Panc1 (cell line): ENCODE measurements at regions not wholly inside any gene's neighbourhood (a gene's known extent, or its start where the extent isn't known, plus 50 kb on each side); places are given as distances from the start of the nearest gene placed in this dataset.

ENCODE experiments used
- POLR2AphosphoS5 ChIP-seq: IDR thresholded peaks from 2 replicates; pipeline ENCODE4 v1.6.1; 2012; ENCODE audit warnings: mild to moderate bottlenecking, low read depth, low read length, moderate library complexity
- SIN3A ChIP-seq: IDR thresholded peaks from 2 replicates; pipeline ENCODE4 v1.6.1; 2012; ENCODE audit warnings: low read depth, mild to moderate bottlenecking, low read length, moderate library complexity, borderline replicate concordance; ENCODE audit not compliant: insufficient read depth
- TF ChIP-seq, protein P1 (sequence below): fragments of 450-650 bp; IDR thresholded peaks from 2 replicates; pipeline ENCODE4 v1.5.1; 2017; ENCODE audit warnings: mild to moderate bottlenecking
- TF ChIP-seq, protein P2 (sequence below), 2 experiments: IDR thresholded peaks; 2 replicates each; pipeline ENCODE4 v1.6.1; 2011 to 2012; ENCODE audit warnings: low read depth in 2 of 2, control low read depth in 1 of 2, low read length in 1 of 2, mild to moderate bottlenecking in 1 of 2, moderate library complexity in 1 of 2; ENCODE audit not compliant: insufficient read depth in 1 of 2

DNA sequence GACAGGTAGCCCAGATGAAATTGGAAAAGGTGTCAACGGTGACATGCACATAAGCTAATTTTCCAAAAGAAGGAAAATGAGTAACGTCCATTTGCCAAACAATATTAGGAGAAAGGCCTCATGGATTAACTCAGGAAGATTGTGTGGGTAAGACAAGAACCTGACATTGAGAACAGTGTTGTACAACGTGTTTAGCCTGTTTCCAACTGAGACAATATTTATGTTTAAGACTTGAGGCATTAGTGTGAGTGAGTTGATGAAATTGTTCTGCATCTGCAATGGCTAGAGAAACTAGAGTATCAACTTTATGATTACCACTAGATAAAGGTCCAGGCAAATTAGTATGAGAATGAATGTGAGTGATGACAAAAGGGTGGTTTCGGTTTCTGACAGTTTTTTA lies 191.3 kb upstream of the RAI14 start:
- TF ChIP-seq, protein P1, sequence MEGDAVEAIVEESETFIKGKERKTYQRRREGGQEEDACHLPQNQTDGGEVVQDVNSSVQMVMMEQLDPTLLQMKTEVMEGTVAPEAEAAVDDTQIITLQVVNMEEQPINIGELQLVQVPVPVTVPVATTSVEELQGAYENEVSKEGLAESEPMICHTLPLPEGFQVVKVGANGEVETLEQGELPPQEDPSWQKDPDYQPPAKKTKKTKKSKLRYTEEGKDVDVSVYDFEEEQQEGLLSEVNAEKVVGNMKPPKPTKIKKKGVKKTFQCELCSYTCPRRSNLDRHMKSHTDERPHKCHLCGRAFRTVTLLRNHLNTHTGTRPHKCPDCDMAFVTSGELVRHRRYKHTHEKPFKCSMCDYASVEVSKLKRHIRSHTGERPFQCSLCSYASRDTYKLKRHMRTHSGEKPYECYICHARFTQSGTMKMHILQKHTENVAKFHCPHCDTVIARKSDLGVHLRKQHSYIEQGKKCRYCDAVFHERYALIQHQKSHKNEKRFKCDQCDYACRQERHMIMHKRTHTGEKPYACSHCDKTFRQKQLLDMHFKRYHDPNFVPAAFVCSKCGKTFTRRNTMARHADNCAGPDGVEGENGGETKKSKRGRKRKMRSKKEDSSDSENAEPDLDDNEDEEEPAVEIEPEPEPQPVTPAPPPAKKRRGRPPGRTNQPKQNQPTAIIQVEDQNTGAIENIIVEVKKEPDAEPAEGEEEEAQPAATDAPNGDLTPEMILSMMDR = no peak
- no peak for TF ChIP-seq SIN3A
- no peak for TF ChIP-seq POLR2AphosphoS5
- TF ChIP-seq, protein P2, sequence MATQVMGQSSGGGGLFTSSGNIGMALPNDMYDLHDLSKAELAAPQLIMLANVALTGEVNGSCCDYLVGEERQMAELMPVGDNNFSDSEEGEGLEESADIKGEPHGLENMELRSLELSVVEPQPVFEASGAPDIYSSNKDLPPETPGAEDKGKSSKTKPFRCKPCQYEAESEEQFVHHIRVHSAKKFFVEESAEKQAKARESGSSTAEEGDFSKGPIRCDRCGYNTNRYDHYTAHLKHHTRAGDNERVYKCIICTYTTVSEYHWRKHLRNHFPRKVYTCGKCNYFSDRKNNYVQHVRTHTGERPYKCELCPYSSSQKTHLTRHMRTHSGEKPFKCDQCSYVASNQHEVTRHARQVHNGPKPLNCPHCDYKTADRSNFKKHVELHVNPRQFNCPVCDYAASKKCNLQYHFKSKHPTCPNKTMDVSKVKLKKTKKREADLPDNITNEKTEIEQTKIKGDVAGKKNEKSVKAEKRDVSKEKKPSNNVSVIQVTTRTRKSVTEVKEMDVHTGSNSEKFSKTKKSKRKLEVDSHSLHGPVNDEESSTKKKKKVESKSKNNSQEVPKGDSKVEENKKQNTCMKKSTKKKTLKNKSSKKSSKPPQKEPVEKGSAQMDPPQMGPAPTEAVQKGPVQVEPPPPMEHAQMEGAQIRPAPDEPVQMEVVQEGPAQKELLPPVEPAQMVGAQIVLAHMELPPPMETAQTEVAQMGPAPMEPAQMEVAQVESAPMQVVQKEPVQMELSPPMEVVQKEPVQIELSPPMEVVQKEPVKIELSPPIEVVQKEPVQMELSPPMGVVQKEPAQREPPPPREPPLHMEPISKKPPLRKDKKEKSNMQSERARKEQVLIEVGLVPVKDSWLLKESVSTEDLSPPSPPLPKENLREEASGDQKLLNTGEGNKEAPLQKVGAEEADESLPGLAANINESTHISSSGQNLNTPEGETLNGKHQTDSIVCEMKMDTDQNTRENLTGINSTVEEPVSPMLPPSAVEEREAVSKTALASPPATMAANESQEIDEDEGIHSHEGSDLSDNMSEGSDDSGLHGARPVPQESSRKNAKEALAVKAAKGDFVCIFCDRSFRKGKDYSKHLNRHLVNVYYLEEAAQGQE (IDR thresholded peaks at IDR 0.05; ENCODE audit: insufficient read depth in 1 of 2, low read depth in 2 of 2, low read length in 1 of 2) = no peak
